H9 (cell line): ENCODE measurements at regions not wholly inside any gene's neighbourhood (a gene's known extent, or its start where the extent isn't known, plus 50 kb on each side); places are given as distances from the start of the nearest gene placed in this dataset.

Source experiments
- DNase-seq: peaks from one replicate; pipeline ENCODE4 v3.0.0-alpha.2; 2017
- H2AFZ ChIP-seq: one replicate; pipeline ENCODE4 v1.6.1; 2013; ENCODE audit warnings: mild to moderate bottlenecking, low read length, control low read depth, moderate library complexity
- H2AK5ac ChIP-seq: 2 replicates; pipeline ENCODE4 v1.6.1; 2013; ENCODE audit warnings: low read length, control low read depth, mixed read lengths; ENCODE audit not compliant: insufficient read length
- H2BK120ac ChIP-seq: one replicate; pipeline ENCODE4 v1.6.1; 2013; ENCODE audit warnings: low read depth, mild to moderate bottlenecking, low read length, control low read depth, inconsistent platforms; ENCODE audit not compliant: poor library complexity, severe bottlenecking
- H2BK12ac ChIP-seq: 2 replicates; pipeline ENCODE4 v1.6.1; 2013; ENCODE audit warnings: low read length, control low read depth, mixed read lengths, low read depth; ENCODE audit not compliant: insufficient read length
- H2BK15ac ChIP-seq: 2 replicates; pipeline ENCODE4 v1.6.1; 2013; ENCODE audit warnings: low read depth, low read length, control low read depth
- H2BK20ac ChIP-seq: one replicate; pipeline ENCODE4 v1.6.1; 2013; ENCODE audit warnings: low read depth, mild to moderate bottlenecking, low read length, control low read depth, inconsistent platforms; ENCODE audit not compliant: poor library complexity, severe bottlenecking
- H2BK5ac ChIP-seq: 2 replicates; pipeline ENCODE4 v1.6.1; 2013; ENCODE audit warnings: low read length, control low read depth, mixed read lengths; ENCODE audit not compliant: insufficient read length
- H3K14ac ChIP-seq: 2 replicates; pipeline ENCODE4 v1.6.1; 2013; ENCODE audit warnings: low read length, control low read depth; ENCODE audit not compliant: insufficient read depth
- H3K18ac ChIP-seq: 2 replicates; pipeline ENCODE4 v1.6.1; 2013; ENCODE audit warnings: low read depth, mild to moderate bottlenecking, mixed read lengths, low read length, control low read depth; ENCODE audit not compliant: insufficient read length
- H3K23ac ChIP-seq: 2 replicates; pipeline ENCODE4 v1.6.1; 2013; ENCODE audit warnings: low read length, control low read depth, mixed read lengths, low read depth; ENCODE audit not compliant: insufficient read length
- H3K23me2 ChIP-seq: 2 replicates; pipeline ENCODE4 v1.6.1; 2013; ENCODE audit warnings: low read depth, mild to moderate bottlenecking, mixed read lengths, low read length, control low read depth; ENCODE audit not compliant: insufficient read length, poor library complexity, severe bottlenecking
- H3K27ac ChIP-seq: 2 replicates; pipeline ENCODE4 v1.5.1; 2013; ENCODE audit warnings: low read length, control low read depth, mixed read lengths, low read depth; ENCODE audit not compliant: insufficient read length
- H3K27me3 ChIP-seq: 2 replicates; pipeline ENCODE4 v1.6.1; 2013; ENCODE audit warnings: low read length, control low read depth, inconsistent platforms; ENCODE audit not compliant: insufficient read depth
- H3K4ac ChIP-seq: 2 replicates; pipeline ENCODE4 v1.6.1; 2013; ENCODE audit warnings: low read depth, mild to moderate bottlenecking, control low read depth, inconsistent platforms, low read length, moderate library complexity
- H3K4me1 ChIP-seq: 2 replicates; pipeline ENCODE4 v1.6.1; 2013; ENCODE audit warnings: low read length, control low read depth, inconsistent platforms; ENCODE audit not compliant: insufficient read depth
- H3K4me2 ChIP-seq: 2 replicates; pipeline ENCODE4 v1.6.1; 2013; ENCODE audit warnings: low read length, control low read depth, mixed read lengths; ENCODE audit not compliant: insufficient read length, insufficient read depth
- H3K56ac ChIP-seq: 2 replicates; pipeline ENCODE4 v1.6.1; 2013; ENCODE audit warnings: low read depth, mild to moderate bottlenecking, mixed read lengths, low read length, control low read depth; ENCODE audit not compliant: insufficient read length
- H3K79me1 ChIP-seq: 2 replicates; pipeline ENCODE4 v1.6.1; 2013; ENCODE audit warnings: low read depth, mild to moderate bottlenecking, moderate library complexity, low read length, control low read depth, inconsistent platforms; ENCODE audit not compliant: insufficient read depth, poor library complexity, severe bottlenecking
- H3K79me2 ChIP-seq: 2 replicates; pipeline ENCODE4 v1.6.1; 2013; ENCODE audit warnings: low read length, control low read depth, inconsistent platforms; ENCODE audit not compliant: insufficient read depth
- H3K9ac ChIP-seq: 2 replicates; pipeline ENCODE4 v1.6.1; 2013; ENCODE audit warnings: low read length, control low read depth, mixed read lengths; ENCODE audit not compliant: insufficient read length; ENCODE audit errors: extremely low read depth
- H3K9me3 ChIP-seq: one replicate; pipeline ENCODE4 v1.6.1; 2013; ENCODE audit warnings: low read depth, low read length, inconsistent platforms; ENCODE audit not compliant: control insufficient read depth
- H3T11ph ChIP-seq: one replicate; pipeline ENCODE4 v1.6.1; 2013; ENCODE audit warnings: mild to moderate bottlenecking, low read length, control low read depth, inconsistent platforms
- H4K20me1 ChIP-seq: one replicate; pipeline ENCODE4 v1.6.1; 2013; ENCODE audit not compliant: control insufficient read depth, insufficient read length, insufficient read depth
- H4K5ac ChIP-seq: 2 replicates; pipeline ENCODE4 v1.6.1; 2013; ENCODE audit warnings: low read depth, mild to moderate bottlenecking, mixed read lengths, low read length, control low read depth; ENCODE audit not compliant: insufficient read length
- H4K8ac ChIP-seq: replicated peaks from 2 replicates; pipeline ENCODE4 v1.6.1; 2013; ENCODE audit warnings: low read length, control low read depth, mixed read lengths, low read depth; ENCODE audit not compliant: insufficient read length
- H4K91ac ChIP-seq: 2 replicates; pipeline ENCODE4 v1.6.1; 2013; ENCODE audit warnings: low read depth, mild to moderate bottlenecking, moderate library complexity, mixed read lengths, low read length, control low read depth; ENCODE audit not compliant: insufficient read length
- H3K27ac Mint-ChIP-seq, 3 experiments: 2 replicates in 2 of 3; 3 replicates in 1 of 3; pipeline ENCODE4 v1.8.0; 2020 to 2021; ENCODE audit warnings: mixed read lengths in 3 of 3, mild to moderate bottlenecking in 1 of 3, moderate library complexity in 1 of 3
- H3K27me3 Mint-ChIP-seq: 2 replicates; pipeline ENCODE4 v1.8.0; 2021; ENCODE audit warnings: low read depth, mild to moderate bottlenecking, moderate library complexity, mixed read lengths
- H3K36me3 Mint-ChIP-seq, 3 experiments: 2 replicates in 2 of 3; 3 replicates in 1 of 3; pipeline ENCODE4 v1.8.0; 2020 to 2021; ENCODE audit warnings: low read depth in 3 of 3, mixed read lengths in 3 of 3; ENCODE audit not compliant: insufficient read depth in 1 of 3
- H3K4me1 Mint-ChIP-seq, 2 experiments: 2 replicates each; pipeline ENCODE4 v1.8.0; 2020; ENCODE audit warnings: mixed read lengths in 2 of 2
- H3K4me3 Mint-ChIP-seq, 2 experiments: 2 replicates in 1 of 2; 3 replicates in 1 of 2; pipeline ENCODE4 v1.8.0; 2020 to 2021; ENCODE audit warnings: mild to moderate bottlenecking in 2 of 2, mixed read lengths in 2 of 2, moderate library complexity in 1 of 2
- H3K9me3 Mint-ChIP-seq, 2 experiments: 2 replicates in 1 of 2; 3 replicates in 1 of 2; pipeline ENCODE4 v1.8.0; 2020; ENCODE audit warnings: mild to moderate bottlenecking in 2 of 2, mixed read lengths in 2 of 2, moderate library complexity in 1 of 2
- CTCF ChIP-seq: fragments of 200-600 bp; sonication (generic); conservative IDR thresholded peaks from 3 replicates; pipeline ENCODE4 v1.8.0; 2021; ENCODE audit warnings: antibody characterized with exemption, mild to moderate bottlenecking
- WGBS: extraction: QIAGEN DNeasy Blood & Tissue Kit; methylation state at CpG from one replicate; pipeline ENCODE4 v1.1.7; 2013; ENCODE audit warnings: missing lambda C conversion rate, low lambda C conversion rate, mixed read lengths; ENCODE audit not compliant: insufficient read length; ENCODE audit errors: extremely low coverage; 5-methylcytosine and 5-hydroxymethylcytosine counted together

- Mint-ChIP-seq H3K4me3 (no peak overlapping the region), H3K36me3 (peaks cover 14 to 21% (median 21%) of the 10 kb centered on the region in 3 experiments), H3K9me3 (peaks cover 25 to 38% of the 10 kb centered on the region in 2 experiments), H3K27me3 (no peaks in the 10 kb centered on the region), H3K4me1 (no peaks in the 10 kb centered on the region), H3K27ac (no peak overlapping the region)
- Histone ChIP-seq H3K79me1 (no peaks in the 10 kb centered on the region), H3K27ac (no peak overlapping the region), H3K4me2 (no peak overlapping the region), H2BK20ac (no peak overlapping the region), H2AK5ac (no peak overlapping the region), H2BK12ac (no peak overlapping the region), H3K23me2 (no peaks in the 10 kb centered on the region), H3K79me2 (no peaks in the 10 kb centered on the region), H4K8ac (no peak overlapping the region), H3K23ac (no peak overlapping the region), H4K91ac (no peak overlapping the region), H3K4me1 (no peaks in the 10 kb centered on the region), H3K56ac (no peak overlapping the region), H3K9ac (no peak overlapping the region), H4K5ac (no peak overlapping the region), H2BK5ac (no peak overlapping the region), H3K27me3 (no peaks in the 10 kb centered on the region), H2BK120ac (no peak overlapping the region), H2AFZ (no peak overlapping the region), H4K20me1 (no peaks in the 10 kb centered on the region), H3K4ac (no peak overlapping the region), H3K18ac (no peak overlapping the region), H3K14ac (no peak overlapping the region), H3K9me3 (peaks cover 12% of the 10 kb centered on the region), H3T11ph (no peak overlapping the region), H2BK15ac (no peak overlapping the region)
- no CpG with 5 or more reads among the region's 1 CpG for WGBS
- DNase-seq: no peak
- TF ChIP-seq CTCF: no peak
These were observed 276.8 kb downstream of the PYDC2 start for GRCh38 chr3:191737742-191738141.
